Urinary bladder (tissue), 3 donors: ENCODE measurements at regions not wholly inside any gene's neighbourhood (a gene's known extent, or its start where the extent isn't known, plus 50 kb on each side); places are given as distances from the start of the nearest gene placed in this dataset.

Experiments used
- DNase-seq: peaks from one replicate; pipeline ENCODE4 v3.0.0-alpha.2; 2015; ENCODE audit errors: extremely low spot score
- H3K27ac ChIP-seq: one replicate; pipeline ENCODE4 v1.5.1; 2013; ENCODE audit warnings: low read depth, mild to moderate bottlenecking, moderate library complexity
- H3K36me3 ChIP-seq: one replicate; pipeline ENCODE4 v1.6.1; 2013; ENCODE audit warnings: mild to moderate bottlenecking, moderate library complexity; ENCODE audit not compliant: insufficient read depth
- H3K4me1 ChIP-seq: one replicate; pipeline ENCODE4 v1.6.1; 2013; ENCODE audit warnings: mild to moderate bottlenecking, moderate library complexity; ENCODE audit not compliant: insufficient read depth
- H3K4me3 ChIP-seq: one replicate; pipeline ENCODE4 v1.5.1; 2013; ENCODE audit warnings: low read depth, low read length
- whole genome bisulfite sequencing: extraction: QIAGEN DNeasy Blood & Tissue Kit; methylation state at CpG from one replicate; pipeline ENCODE4 v1.1.7; 2013; 5-methylcytosine and 5-hydroxymethylcytosine counted together
- donor health status: healthy with polysubstance abuse.
- donor health status: healthy.

GRCh38 chr15:66905954-66906353, 159.4 kb upstream of the SMAD3 start:
- Histone ChIP-seq H3K27ac (no peak overlapping the region), H3K4me3 (no peak overlapping the region), H3K4me1 (no peaks in the 10 kb centered on the region), H3K36me3 (no peaks in the 10 kb centered on the region)
- DNase-seq, result no peak
- WGBS, result 96% methylated on average over 2 of the region's 2 CpGs

- H3K36me3 ChIP-seq, result no peaks in the 10 kb centered on the region
- WGBS, result 90% methylated on average over 18 of the region's 18 CpGs
- no peaks in the 10 kb centered on the region for H3K4me1 ChIP-seq
- DNase-seq, result no peak
- no peak overlapping the region for H3K27ac ChIP-seq
- no peak overlapping the region for H3K4me3 ChIP-seq
Observed at GRCh38 chr15:66906668-66907614, 158.5 kb upstream of the SMAD3 start.

- DNase-seq, result no peak
- Histone ChIP-seq H3K4me1 (no peaks in the 10 kb centered on the region), H3K4me3 (no peak overlapping the region), H3K27ac (no peak overlapping the region), H3K36me3 (no peaks in the 10 kb centered on the region)
- WGBS, result 26% methylated on average over 9 of the region's 9 CpGs
Observed at GRCh38 chr15:66907826-66908743, 157.3 kb upstream of the SMAD3 start.

GRCh38 chr15:66908744-66909095, 156.7 kb upstream of the SMAD3 start:
- no peak for DNase-seq
- H3K4me1 ChIP-seq, result no peaks in the 10 kb centered on the region
- no peaks in the 10 kb centered on the region for H3K36me3 ChIP-seq
- whole genome bisulfite sequencing, result 69% methylated on average over 2 of the region's 2 CpGs
- H3K4me3 ChIP-seq, result no peak overlapping the region
- no peak overlapping the region for H3K27ac ChIP-seq

GRCh38 chr15:66909381-66909890, 156.0 kb upstream of the SMAD3 start:
- 94% methylated on average over 7 of the region's 7 CpGs for WGBS
- Histone ChIP-seq H3K36me3 (no peaks in the 10 kb centered on the region), H3K4me1 (no peaks in the 10 kb centered on the region), H3K27ac (no peak overlapping the region), H3K4me3 (no peak overlapping the region)
- DNase-seq, result no peak

- Histone ChIP-seq H3K27ac (no peak overlapping the region), H3K36me3 (no peaks in the 10 kb centered on the region), H3K4me1 (no peaks in the 10 kb centered on the region), H3K4me3 (no peak overlapping the region)
- whole genome bisulfite sequencing, result 87% methylated on average over 13 of the region's 13 CpGs
- DNase-seq, result no peak
Observed at GRCh38 chr15:66911131-66911700, 154.2 kb upstream of the SMAD3 start.

- no peak for DNase-seq
- 76% methylated on average over 7 of the region's 7 CpGs for WGBS
- H3K27ac ChIP-seq, result no peak overlapping the region
Observed at GRCh38 chr15:66912001-66912400, 153.4 kb upstream of the SMAD3 start.

GRCh38 chr15:66912441-66912840, 153.0 kb upstream of the SMAD3 start:
- H3K4me1 ChIP-seq, result no peaks in the 10 kb centered on the region

More at GRCh38 chr15:66912001-66912400, 153.4 kb upstream of the SMAD3 start:
- Histone ChIP-seq H3K36me3 (no peaks in the 10 kb centered on the region), H3K4me3 (no peak overlapping the region), H3K4me1 (no peaks in the 10 kb centered on the region)

GRCh38 chr15:66917904-66918448, 147.4 kb upstream of the SMAD3 start:
- H3K36me3 ChIP-seq, result no peaks in the 10 kb centered on the region
- H3K4me3 ChIP-seq, result no peak overlapping the region
- H3K27ac ChIP-seq, result no peak overlapping the region
- H3K4me1 ChIP-seq, result no peaks in the 10 kb centered on the region
- 97% methylated on average over 2 of the region's 2 CpGs for WGBS
- no peak for DNase-seq

More at GRCh38 chr15:66912441-66912840, 153.0 kb upstream of the SMAD3 start:
- 88% methylated on average over 7 of the region's 7 CpGs for WGBS
- no peak overlapping the region for H3K27ac ChIP-seq
- no peak for DNase-seq
- H3K4me3 ChIP-seq, result no peak overlapping the region
- H3K36me3 ChIP-seq, result no peaks in the 10 kb centered on the region

- H3K4me1 ChIP-seq, result no peaks in the 10 kb centered on the region
- H3K36me3 ChIP-seq, result no peaks in the 10 kb centered on the region
- H3K4me3 ChIP-seq, result no peak overlapping the region
- 61% methylated on average over 8 of the region's 8 CpGs for WGBS
- H3K27ac ChIP-seq, result no peak overlapping the region
- DNase-seq, result no peak
Observed at GRCh38 chr15:66919421-66919820, 146.0 kb upstream of the SMAD3 start.

GRCh38 chr15:66921319-66921915, 144.0 kb upstream of the SMAD3 start:
- no peaks in the 10 kb centered on the region for H3K36me3 ChIP-seq
- WGBS, result 45% methylated on average over 6 of the region's 6 CpGs
- DNase-seq, result no peak
- no peaks in the 10 kb centered on the region for H3K4me1 ChIP-seq
- H3K4me3 ChIP-seq, result no peak overlapping the region
- H3K27ac ChIP-seq, result no peak overlapping the region

- H3K36me3 ChIP-seq, result no peaks in the 10 kb centered on the region
- H3K27ac ChIP-seq, result no peak overlapping the region
- no peak overlapping the region for H3K4me3 ChIP-seq
- no peak for DNase-seq
- WGBS, result 50% methylated on average over 3 of the region's 3 CpGs
- no peaks in the 10 kb centered on the region for H3K4me1 ChIP-seq
Observed at GRCh38 chr15:66922608-66923007, 142.8 kb upstream of the SMAD3 start.

GRCh38 chr15:66923438-66923881, 141.9 kb upstream of the SMAD3 start:
- H3K4me1 ChIP-seq, result no peaks in the 10 kb centered on the region
- 34% methylated on average over 7 of the region's 7 CpGs for WGBS
- H3K36me3 ChIP-seq, result no peaks in the 10 kb centered on the region
- no peak overlapping the region for H3K4me3 ChIP-seq
- DNase-seq, result no peak
- H3K27ac ChIP-seq, result no peak overlapping the region
